ENCODE measurements at regions not wholly inside any gene's neighbourhood (a gene's known extent, or its start where the extent isn't known, plus 50 kb on each side); places are given as distances from the start of the nearest gene placed in this dataset.

- no peak for TF ChIP-seq CTCF (IDR thresholded peaks at IDR 0.05; ENCODE audit: low read depth, low read length)
- no peak for TF ChIP-seq EZH2phosphoT487 (IDR thresholded peaks at IDR 0.05; ENCODE audit: low read depth)
Observed at GRCh38 chr10:59126261-59126660, 50.2 kb upstream of the PHYHIPL start.

All from OCI-LY3 (cell line).